ENCODE measurements at regions not wholly inside any gene's neighbourhood (a gene's known extent, or its start where the extent isn't known, plus 50 kb on each side); places are given as distances from the start of the nearest gene placed in this dataset.

DNA sequence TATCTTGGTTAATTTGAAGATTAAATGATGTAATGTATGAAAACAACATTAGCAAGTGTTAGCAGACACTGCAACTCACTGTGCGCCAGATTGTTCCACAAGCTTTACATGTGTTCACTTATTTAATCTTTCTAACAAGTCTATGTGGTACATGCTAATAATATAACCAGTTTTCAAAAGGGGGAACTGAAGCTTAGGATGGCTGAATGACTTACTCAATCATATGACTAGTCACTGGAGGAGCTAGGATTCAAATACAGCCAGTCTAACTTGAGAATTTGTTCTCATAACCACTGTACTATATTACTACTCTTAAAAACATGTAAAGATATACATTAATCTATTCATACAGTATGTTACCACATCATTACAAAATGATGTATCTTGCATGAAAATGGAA lies 60.5 kb upstream of the LRIG3 start:
- H3K9me3 ChIP-seq (ENCODE audit: control insufficient read depth, insufficient read depth, low read depth, low read length), result no peaks in the 10 kb centered on the region
- H4K20me1 ChIP-seq (ENCODE audit: control insufficient read depth, extremely low read depth, insufficient read depth, low read length), result no peaks in the 10 kb centered on the region
- H3K4me1 ChIP-seq (ENCODE audit: control insufficient read depth, extremely low read depth, insufficient read depth, low read length), result no peaks in the 10 kb centered on the region
- H3K4me3 ChIP-seq (replicated peaks in 1 of 4; ENCODE audit: control extremely low read depth in 1 of 4, insufficient read depth in 1 of 4, low read depth in 3 of 4, low read length in 4 of 4), result no peak overlapping the region
- H3K9ac ChIP-seq (ENCODE audit: insufficient read depth, low read length), result no peak overlapping the region
- no peaks in the 10 kb centered on the region for H3K27me3 ChIP-seq (ENCODE audit: control insufficient read depth, insufficient read depth, low read length)
- no peak for TF ChIP-seq EZH2 (IDR thresholded peaks at IDR 0.05; ENCODE audit: low read length, missing control alignments)
- TF ChIP-seq, protein P1, sequence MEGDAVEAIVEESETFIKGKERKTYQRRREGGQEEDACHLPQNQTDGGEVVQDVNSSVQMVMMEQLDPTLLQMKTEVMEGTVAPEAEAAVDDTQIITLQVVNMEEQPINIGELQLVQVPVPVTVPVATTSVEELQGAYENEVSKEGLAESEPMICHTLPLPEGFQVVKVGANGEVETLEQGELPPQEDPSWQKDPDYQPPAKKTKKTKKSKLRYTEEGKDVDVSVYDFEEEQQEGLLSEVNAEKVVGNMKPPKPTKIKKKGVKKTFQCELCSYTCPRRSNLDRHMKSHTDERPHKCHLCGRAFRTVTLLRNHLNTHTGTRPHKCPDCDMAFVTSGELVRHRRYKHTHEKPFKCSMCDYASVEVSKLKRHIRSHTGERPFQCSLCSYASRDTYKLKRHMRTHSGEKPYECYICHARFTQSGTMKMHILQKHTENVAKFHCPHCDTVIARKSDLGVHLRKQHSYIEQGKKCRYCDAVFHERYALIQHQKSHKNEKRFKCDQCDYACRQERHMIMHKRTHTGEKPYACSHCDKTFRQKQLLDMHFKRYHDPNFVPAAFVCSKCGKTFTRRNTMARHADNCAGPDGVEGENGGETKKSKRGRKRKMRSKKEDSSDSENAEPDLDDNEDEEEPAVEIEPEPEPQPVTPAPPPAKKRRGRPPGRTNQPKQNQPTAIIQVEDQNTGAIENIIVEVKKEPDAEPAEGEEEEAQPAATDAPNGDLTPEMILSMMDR (conservative IDR thresholded peaks at IDR 0.05 in 1 of 2, IDR thresholded peaks at IDR 0.05 in 1 of 2; ENCODE audit: low read depth in 1 of 2, low read length in 2 of 2), result no peak
- no peaks in the 10 kb centered on the region for H3K79me2 ChIP-seq (ENCODE audit: control insufficient read depth, insufficient read depth, low read length)
- H3K4me2 ChIP-seq (ENCODE audit: extremely low read depth, insufficient read depth, low read length), result no peak overlapping the region
- DNase-seq (ENCODE audit: low read depth in 2 of 2), result no peak
- no peaks in the 10 kb centered on the region for H3K36me3 ChIP-seq (ENCODE audit: control insufficient read depth, insufficient read depth, low read length)
- H3K27ac ChIP-seq (ENCODE audit: insufficient read depth, low read length), result no peak overlapping the region
- H2AFZ ChIP-seq (ENCODE audit: low read length), result no peak overlapping the region

GRCh38 chr12:58978717-58979116 lies 58.4 kb upstream of the LRIG3 start:
- no peak overlapping the region for H3K4me2 ChIP-seq (ENCODE audit: extremely low read depth, insufficient read depth, low read length)
- H3K36me3 ChIP-seq (ENCODE audit: control insufficient read depth, insufficient read depth, low read length), result no peaks in the 10 kb centered on the region
- no peak overlapping the region for H3K9ac ChIP-seq (ENCODE audit: insufficient read depth, low read length)

DNA sequence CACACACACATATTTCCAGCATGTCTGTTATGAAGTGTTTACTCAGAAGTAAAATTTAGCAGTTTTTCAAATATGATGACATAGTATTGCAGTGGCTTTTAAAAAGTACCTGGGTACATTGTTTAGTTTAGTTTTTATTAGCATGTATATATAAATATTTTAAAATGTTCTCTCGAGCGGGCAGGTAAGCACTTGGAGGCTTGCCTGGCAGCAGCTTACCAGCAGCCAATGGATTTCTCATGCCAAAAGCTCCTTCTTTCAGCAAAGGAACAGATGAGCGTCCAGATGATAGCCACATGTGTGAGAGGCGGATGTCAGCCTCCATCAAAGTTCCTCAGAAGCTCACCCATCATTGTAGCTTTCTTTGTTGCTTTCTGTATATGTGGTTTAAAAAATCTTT lies 57.2 kb upstream of the LRIG3 start:
- Histone ChIP-seq H3K27me3 (ENCODE audit: control insufficient read depth, insufficient read depth, low read length) (no peaks in the 10 kb centered on the region), H3K4me2 (ENCODE audit: extremely low read depth, insufficient read depth, low read length) (no peak overlapping the region), H3K4me1 (ENCODE audit: control insufficient read depth, extremely low read depth, insufficient read depth, low read length) (no peaks in the 10 kb centered on the region), H4K20me1 (ENCODE audit: control insufficient read depth, extremely low read depth, insufficient read depth, low read length) (no peaks in the 10 kb centered on the region), H3K4me3 (replicated peaks in 1 of 4; ENCODE audit: control extremely low read depth in 1 of 4, insufficient read depth in 1 of 4, low read depth in 3 of 4, low read length in 4 of 4) (no peak overlapping the region), H3K9me3 (ENCODE audit: control insufficient read depth, insufficient read depth, low read depth, low read length) (no peaks in the 10 kb centered on the region), H3K79me2 (ENCODE audit: control insufficient read depth, insufficient read depth, low read length) (no peaks in the 10 kb centered on the region), H3K27ac (ENCODE audit: insufficient read depth, low read length) (no peak overlapping the region), H3K36me3 (ENCODE audit: control insufficient read depth, insufficient read depth, low read length) (no peaks in the 10 kb centered on the region), H3K9ac (ENCODE audit: insufficient read depth, low read length) (no peak overlapping the region), H2AFZ (ENCODE audit: low read length) (no peak overlapping the region)
- DNase-seq (ENCODE audit: low read depth in 2 of 2), result no peak
- TF ChIP-seq, protein P1 (conservative IDR thresholded peaks at IDR 0.05 in 1 of 2, IDR thresholded peaks at IDR 0.05 in 1 of 2; ENCODE audit: low read depth in 1 of 2, low read length in 2 of 2), result no peak
- TF ChIP-seq EZH2 (IDR thresholded peaks at IDR 0.05; ENCODE audit: low read length, missing control alignments), result no peak

More at GRCh38 chr12:58978717-58979116, 58.4 kb upstream of the LRIG3 start:
- Histone ChIP-seq H2AFZ (ENCODE audit: low read length) (no peak overlapping the region), H3K4me1 (ENCODE audit: control insufficient read depth, extremely low read depth, insufficient read depth, low read length) (no peaks in the 10 kb centered on the region), H3K79me2 (ENCODE audit: control insufficient read depth, insufficient read depth, low read length) (no peaks in the 10 kb centered on the region), H3K27me3 (ENCODE audit: control insufficient read depth, insufficient read depth, low read length) (no peaks in the 10 kb centered on the region), H3K27ac (ENCODE audit: insufficient read depth, low read length) (no peak overlapping the region), H3K9me3 (ENCODE audit: control insufficient read depth, insufficient read depth, low read depth, low read length) (no peaks in the 10 kb centered on the region), H4K20me1 (ENCODE audit: control insufficient read depth, extremely low read depth, insufficient read depth, low read length) (no peaks in the 10 kb centered on the region), H3K4me3 (replicated peaks in 1 of 4; ENCODE audit: control extremely low read depth in 1 of 4, insufficient read depth in 1 of 4, low read depth in 3 of 4, low read length in 4 of 4) (no peak overlapping the region)
- no peak for TF ChIP-seq EZH2 (IDR thresholded peaks at IDR 0.05; ENCODE audit: low read length, missing control alignments)
- TF ChIP-seq, protein P1 (conservative IDR thresholded peaks at IDR 0.05 in 1 of 2, IDR thresholded peaks at IDR 0.05 in 1 of 2; ENCODE audit: low read depth in 1 of 2, low read length in 2 of 2), result no peak
- no peak for DNase-seq (ENCODE audit: low read depth in 2 of 2)
